ENCODE measurements at regions not wholly inside any gene's neighbourhood (a gene's known extent, or its start where the extent isn't known, plus 50 kb on each side); places are given as distances from the start of the nearest gene placed in this dataset.
"Not testable (repeated sequence)": the region's sequence is repeated elsewhere in the genome, so short reads cannot be mapped to it uniquely, and the experiment has no call there.

- TF ChIP-seq CTCF (conservative IDR thresholded peaks at IDR 0.05); EZH2 (IDR thresholded peaks at IDR 0.05; ENCODE audit: low read depth): not testable (repeated sequence)
These were observed 223.1 kb upstream of the NBPF12 start for GRCh38 chr1:146715054-146715453.
